Stimulated activated CD4-positive, alpha-beta T cell treated with anti-CD3 and anti-CD28 coated beads, TNF-alpha, amount 100 ng/mL, for 24 hours (primary cell): ENCODE measurements at regions not wholly inside any gene's neighbourhood (a gene's known extent, or its start where the extent isn't known, plus 50 kb on each side); places are given as distances from the start of the nearest gene placed in this dataset.
A peak's percentile ranks its signal among the peaks of the same experiment; 100 is the strongest.
"Not testable (repeated sequence)": the region's sequence is repeated elsewhere in the genome, so short reads cannot be mapped to it uniquely, and the experiment has no call there.

Source experiments
- DNase-seq, 3 experiments: peaks; one replicate each; pipeline ENCODE4 v3.0.0-alpha.2; 2020; ENCODE audit warnings: low read depth in 3 of 3

- DNase-seq: no peak
Observed at GRCh38 chr7:131015657-131015958, 281.6 kb upstream of the KLF14 start.

GRCh38 chr7:131016230-131016629, 282.2 kb upstream of the KLF14 start:
- DNase-seq: no peak

GRCh38 chr7:131019351-131019750, 285.3 kb upstream of the KLF14 start:
- DNase-seq: no peak

- DNase-seq: no peak
Observed at GRCh38 chr7:131020759-131021261, 286.8 kb upstream of the KLF14 start.

GRCh38 chr7:131021460-131021859, 287.5 kb upstream of the KLF14 start:
- no peak for DNase-seq

- DNase-seq: no peak
Observed at GRCh38 chr7:131021902-131022301, 287.9 kb upstream of the KLF14 start.

GRCh38 chr7:131026297-131027000, 292.4 kb upstream of the KLF14 start:
- no peak for DNase-seq

GRCh38 chr7:131027287-131027773, 293.3 kb upstream of the KLF14 start:
- DNase-seq: no peak

GRCh38 chr7:131028295-131028694, 294.3 kb upstream of the KLF14 start:
- DNase-seq: no peak

GRCh38 chr7:131029002-131029401, 295.0 kb upstream of the KLF14 start:
- no peak for DNase-seq

- no peak for DNase-seq
Observed at GRCh38 chr7:131031099-131031868, 296.4 kb upstream of the MKLN1 start.

GRCh38 chr7:131032786-131033185, 294.9 kb upstream of the MKLN1 start:
- DNase-seq: no peak

- DNase-seq: no peak
Observed at GRCh38 chr7:131034166-131034881, 293.4 kb upstream of the MKLN1 start.

- DNase-seq: no peak
Observed at GRCh38 chr7:131035088-131035770, 292.4 kb upstream of the MKLN1 start.

- no peak for DNase-seq
Observed at GRCh38 chr7:131038153-131038552, 289.5 kb upstream of the MKLN1 start.

GRCh38 chr7:131039355-131039762, 288.3 kb upstream of the MKLN1 start:
- DNase-seq: no peak

- DNase-seq: no peak
Observed at GRCh38 chr7:131039836-131040235, 287.8 kb upstream of the MKLN1 start.

GRCh38 chr7:131040467-131040932, 287.2 kb upstream of the MKLN1 start:
- peak in 1 of 3 experiments; percentile 32 for DNase-seq

- not testable (repeated sequence) for DNase-seq
Observed at GRCh38 chr7:131041012-131041695, 286.5 kb upstream of the MKLN1 start.

- DNase-seq: no peak
Observed at GRCh38 chr7:131042269-131043160, 285.2 kb upstream of the MKLN1 start.
